ENCODE measurements at regions not wholly inside any gene's neighbourhood (a gene's known extent, or its start where the extent isn't known, plus 50 kb on each side); places are given as distances from the start of the nearest gene placed in this dataset.

DNA sequence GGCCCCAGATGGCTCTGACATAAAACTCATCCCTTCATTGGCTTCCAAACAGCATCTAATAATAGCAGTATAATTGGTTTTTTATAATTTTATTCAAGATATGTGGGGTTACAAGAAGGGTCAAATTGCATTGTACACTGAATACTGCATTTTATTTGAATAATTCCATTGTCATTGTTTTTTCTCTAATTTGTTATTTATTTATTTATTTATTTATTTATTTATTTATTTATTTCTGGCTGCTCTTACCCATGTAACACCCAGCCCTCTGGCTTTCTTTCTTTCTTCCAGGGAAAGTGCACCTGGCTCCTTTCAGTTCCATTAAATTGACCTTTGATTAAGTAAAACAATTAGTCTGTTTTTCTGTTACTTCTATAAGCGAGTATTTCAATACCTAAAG is 210.1 kb downstream of the CDH9 start:
- Histone ChIP-seq H3K27me3 (ENCODE audit: insufficient read depth, low read length) (no peaks in the 10 kb centered on the region), H3K9ac (ENCODE audit: low read depth, low read length) (no peak overlapping the region), H3K36me3 (ENCODE audit: insufficient read depth, low read length) (no peaks in the 10 kb centered on the region), H3K9me3 (ENCODE audit: insufficient read depth, low read depth, low read length) (no peaks in the 10 kb centered on the region), H3K4me3 (ENCODE audit: low read length) (no peak overlapping the region), H3K4me1 (ENCODE audit: insufficient read depth, low read length) (no peaks in the 10 kb centered on the region), H3K27ac (ENCODE audit: low read depth, low read length) (no peak overlapping the region)
- WGBS = 100% methylated on average over 1 of the region's 1 CpG

DNA sequence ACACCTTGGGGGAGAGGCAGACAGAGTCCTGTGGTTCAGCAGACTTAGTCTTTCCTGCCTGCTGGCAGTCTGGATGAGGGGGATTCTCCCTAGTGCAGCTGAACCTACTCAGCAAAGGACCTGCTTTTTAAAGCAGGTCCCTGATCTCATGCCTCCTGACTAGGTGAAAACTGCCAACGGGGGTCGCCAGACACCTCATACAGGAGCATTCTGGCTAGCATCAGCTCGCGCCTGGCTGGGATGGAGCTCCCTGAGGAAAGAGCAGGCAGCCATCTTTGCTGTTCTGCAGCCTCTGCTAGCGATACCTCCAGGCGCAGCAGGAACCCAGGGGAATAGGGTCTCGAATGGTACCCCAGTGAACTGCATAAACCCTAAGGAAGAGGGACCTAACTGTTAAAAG is 225.2 kb downstream of the CDH9 start:
- no peaks in the 10 kb centered on the region for H3K4me1 ChIP-seq (ENCODE audit: insufficient read depth, low read length)
- H3K9me3 ChIP-seq (ENCODE audit: insufficient read depth, low read depth, low read length) = no peaks in the 10 kb centered on the region
- no peaks in the 10 kb centered on the region for H3K27me3 ChIP-seq (ENCODE audit: insufficient read depth, low read length)
- WGBS = 94% methylated on average over 7 of the region's 7 CpGs
- no peak overlapping the region for H3K9ac ChIP-seq (ENCODE audit: low read depth, low read length)
- H3K27ac ChIP-seq (ENCODE audit: low read depth, low read length) = no peak overlapping the region
- no peak overlapping the region for H3K4me3 ChIP-seq (ENCODE audit: low read length)
- H3K36me3 ChIP-seq (ENCODE audit: insufficient read depth, low read length) = no peaks in the 10 kb centered on the region

DNA sequence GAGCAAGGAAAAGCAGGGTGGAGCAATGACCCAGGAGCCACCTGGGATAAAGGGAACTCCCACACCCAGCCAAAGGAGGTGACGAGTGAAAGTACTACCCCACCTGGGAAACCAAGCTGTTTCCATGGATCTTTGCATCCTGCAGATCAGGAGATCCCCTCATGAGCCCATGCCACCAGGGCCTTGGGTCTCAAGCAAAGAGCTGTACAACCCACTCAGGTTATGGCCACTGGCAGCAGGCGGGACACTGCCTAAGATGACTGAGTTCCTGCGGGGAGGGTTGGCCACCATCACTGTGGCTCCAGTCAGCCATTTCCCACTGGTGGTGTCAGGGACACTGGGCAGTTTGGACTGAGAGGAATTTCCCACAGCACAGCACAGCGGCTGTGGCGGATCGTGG is 225.7 kb downstream of the CDH9 start:
- Histone ChIP-seq H3K36me3 (ENCODE audit: insufficient read depth, low read length) (no peaks in the 10 kb centered on the region), H3K9me3 (ENCODE audit: insufficient read depth, low read depth, low read length) (no peaks in the 10 kb centered on the region), H3K27me3 (ENCODE audit: insufficient read depth, low read length) (no peaks in the 10 kb centered on the region), H3K4me1 (ENCODE audit: insufficient read depth, low read length) (no peaks in the 10 kb centered on the region), H3K9ac (ENCODE audit: low read depth, low read length) (no peak overlapping the region), H3K27ac (ENCODE audit: low read depth, low read length) (no peak overlapping the region), H3K4me3 (ENCODE audit: low read length) (no peak overlapping the region)
- 95% methylated on average over 6 of the region's 6 CpGs for WGBS

DNA sequence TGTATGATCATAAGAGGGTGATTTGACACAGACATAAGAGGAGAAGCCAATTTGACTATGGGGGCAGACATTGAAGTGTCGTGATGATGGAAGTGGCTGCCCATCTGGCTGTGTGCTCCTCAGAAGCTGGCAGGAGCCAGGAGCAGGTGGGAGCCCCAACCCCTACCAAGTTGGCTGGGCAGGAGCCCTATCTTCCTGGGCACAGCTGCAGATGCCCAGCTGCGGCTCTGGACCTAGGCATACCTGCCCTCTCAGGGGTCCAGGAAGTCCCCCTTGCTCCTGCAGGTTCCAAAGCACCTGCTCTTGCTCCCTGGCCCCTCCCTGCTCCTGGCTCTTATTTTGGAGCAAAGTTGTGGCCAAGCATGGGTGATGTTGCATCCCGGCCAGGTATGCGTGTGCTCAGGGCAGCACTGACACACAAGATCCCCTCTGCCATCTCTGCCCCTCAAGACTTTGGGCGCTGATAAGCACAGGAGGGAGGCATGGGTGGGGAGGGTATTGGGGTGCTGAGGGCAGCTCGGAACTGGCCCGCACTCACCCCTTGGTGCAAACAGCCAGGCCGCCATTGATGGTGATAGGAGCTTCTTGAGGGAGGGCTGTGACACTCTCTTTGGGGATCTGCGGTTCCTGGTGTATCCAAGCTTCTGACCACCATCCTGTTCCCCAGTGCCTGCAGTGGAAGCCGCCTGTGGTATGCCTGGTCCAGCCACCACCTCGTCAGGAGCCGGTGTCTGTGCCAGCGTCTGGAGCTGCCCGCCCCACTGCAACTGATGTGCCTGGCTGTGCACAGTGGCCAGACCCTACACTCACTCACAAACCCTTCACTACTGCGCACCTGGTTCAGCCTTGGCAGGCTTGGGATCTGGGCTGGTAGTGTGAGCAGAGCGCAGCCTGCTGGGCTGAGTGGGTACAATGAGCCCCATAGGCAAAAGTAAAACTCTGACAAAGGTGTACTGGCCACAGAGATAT is 230.9 kb downstream of the CDH9 start:
- no peak overlapping the region for H3K4me3 ChIP-seq (ENCODE audit: low read length)
- no peak overlapping the region for H3K9ac ChIP-seq (ENCODE audit: low read depth, low read length)
- WGBS = 97% methylated on average over 16 of the region's 16 CpGs
- peaks cover 9% of the 10 kb centered on the region; the same call in 1 of the 2 replicates for H3K9me3 ChIP-seq (ENCODE audit: insufficient read depth, low read depth, low read length)
- H3K27ac ChIP-seq (ENCODE audit: low read depth, low read length) = no peak overlapping the region
- H3K36me3 ChIP-seq (ENCODE audit: insufficient read depth, low read length) = no peaks in the 10 kb centered on the region
- H3K27me3 ChIP-seq (ENCODE audit: insufficient read depth, low read length) = no peaks in the 10 kb centered on the region
- no peaks in the 10 kb centered on the region for H3K4me1 ChIP-seq (ENCODE audit: insufficient read depth, low read length)

DNA sequence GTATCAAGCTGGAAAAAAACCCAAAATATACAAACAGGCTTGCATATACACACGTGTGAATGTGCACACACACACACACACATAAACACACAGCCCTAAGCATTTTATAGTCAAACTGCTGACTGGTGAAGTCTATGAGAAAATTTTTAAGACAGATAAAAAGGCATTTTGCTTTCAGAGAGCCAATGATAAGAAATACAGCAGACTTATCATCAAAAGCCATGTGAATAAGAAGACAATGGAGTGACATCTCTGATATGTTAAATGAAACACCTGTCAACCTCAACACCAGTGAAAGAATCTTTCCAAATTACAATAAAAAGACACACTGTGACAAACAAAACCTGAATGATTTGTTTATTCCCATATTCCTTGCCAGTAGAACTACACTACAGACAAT is 233.3 kb downstream of the CDH9 start:
- Histone ChIP-seq H3K4me1 (ENCODE audit: insufficient read depth, low read length) (no peaks in the 10 kb centered on the region), H3K9ac (ENCODE audit: low read depth, low read length) (no peak overlapping the region), H3K36me3 (ENCODE audit: insufficient read depth, low read length) (no peaks in the 10 kb centered on the region), H3K9me3 (ENCODE audit: insufficient read depth, low read depth, low read length) (peaks cover 9% of the 10 kb centered on the region; the same call in 1 of the 2 replicates), H3K27me3 (ENCODE audit: insufficient read depth, low read length) (no peaks in the 10 kb centered on the region), H3K4me3 (ENCODE audit: low read length) (no peak overlapping the region), H3K27ac (ENCODE audit: low read depth, low read length) (no peak overlapping the region)
- WGBS = 44% methylated on average over 1 of the region's 1 CpG

DNA sequence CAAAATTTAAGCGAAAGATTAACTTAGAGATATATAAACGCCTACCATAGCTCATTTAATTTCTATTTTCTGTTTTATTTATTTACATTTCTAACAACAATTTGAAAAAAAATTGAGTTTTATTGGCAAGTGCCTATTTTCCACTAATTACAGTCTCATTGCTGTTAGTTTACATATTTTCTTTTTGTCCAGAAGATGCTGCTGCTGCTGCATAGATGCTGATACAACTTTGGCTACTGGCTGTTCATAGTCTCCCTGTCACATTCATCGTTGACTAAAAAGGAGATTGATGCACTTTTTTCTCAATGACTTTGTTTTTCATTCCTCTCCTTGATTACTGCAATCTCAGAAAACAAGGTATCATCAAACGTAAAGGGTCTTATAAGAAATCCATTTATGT is 235.4 kb downstream of the CDH9 start:
- no peak overlapping the region for H3K27ac ChIP-seq (ENCODE audit: low read depth, low read length)
- no peaks in the 10 kb centered on the region for H3K36me3 ChIP-seq (ENCODE audit: insufficient read depth, low read length)
- no peaks in the 10 kb centered on the region for H3K4me1 ChIP-seq (ENCODE audit: insufficient read depth, low read length)
- 90% methylated on average over 2 of the region's 4 CpGs for WGBS
- peaks cover 9% of the 10 kb centered on the region; the same call in 1 of the 2 replicates for H3K9me3 ChIP-seq (ENCODE audit: insufficient read depth, low read depth, low read length)
- H3K9ac ChIP-seq (ENCODE audit: low read depth, low read length) = no peak overlapping the region
- no peak overlapping the region for H3K4me3 ChIP-seq (ENCODE audit: low read length)
- H3K27me3 ChIP-seq (ENCODE audit: insufficient read depth, low read length) = no peaks in the 10 kb centered on the region

DNA sequence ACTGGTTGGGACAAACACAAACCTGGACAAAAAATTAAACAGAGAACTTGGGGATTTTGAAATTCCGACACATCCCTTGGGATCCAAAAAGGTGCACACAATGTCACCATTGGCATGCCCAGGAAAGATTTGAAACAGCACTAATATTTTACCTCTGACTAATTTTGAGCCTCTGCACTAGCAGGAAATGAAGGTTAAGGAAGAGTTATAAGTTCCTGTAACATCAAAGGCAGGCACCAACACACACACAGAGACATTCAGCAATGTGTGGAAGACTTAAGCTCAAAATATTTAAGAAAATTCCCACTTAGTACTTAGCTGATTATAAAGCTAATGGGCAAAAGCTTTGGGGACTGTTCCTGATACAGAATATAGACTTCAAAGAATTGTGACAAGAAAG is 247.0 kb downstream of the CDH9 start:
- H3K9me3 ChIP-seq (ENCODE audit: insufficient read depth, low read depth, low read length) = no peaks in the 10 kb centered on the region
- H3K9ac ChIP-seq (ENCODE audit: low read depth, low read length) = no peak overlapping the region
- 95% methylated on average over 1 of the region's 1 CpG for WGBS
- H3K27ac ChIP-seq (ENCODE audit: low read depth, low read length) = no peak overlapping the region
- H3K27me3 ChIP-seq (ENCODE audit: insufficient read depth, low read length) = no peaks in the 10 kb centered on the region
- H3K36me3 ChIP-seq (ENCODE audit: insufficient read depth, low read length) = no peaks in the 10 kb centered on the region
- H3K4me1 ChIP-seq (ENCODE audit: insufficient read depth, low read length) = peaks cover 9% of the 10 kb centered on the region; the same call in 1 of the 2 replicates
- no peak overlapping the region for H3K4me3 ChIP-seq (ENCODE audit: low read length)

DNA sequence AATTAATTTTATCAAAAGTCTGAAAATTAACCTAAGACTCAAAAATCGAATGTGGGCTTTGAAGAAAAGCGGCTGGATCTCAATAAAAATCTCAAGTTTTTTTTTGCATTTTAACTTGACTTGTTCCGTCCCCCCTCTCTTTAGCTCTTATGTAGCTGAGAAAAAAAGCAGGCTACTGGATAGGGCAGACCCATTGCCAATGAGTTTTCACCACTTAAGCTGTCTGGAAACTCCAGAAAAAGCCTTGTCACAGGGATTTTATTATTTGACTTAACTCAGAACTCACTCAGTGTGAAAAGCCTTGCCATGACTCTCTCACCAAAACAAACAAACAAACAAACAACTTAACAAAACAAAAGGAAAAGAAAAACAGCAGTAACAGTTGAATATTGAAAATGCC is 247.4 kb downstream of the CDH9 start:
- Histone ChIP-seq H3K9ac (ENCODE audit: low read depth, low read length) (no peak overlapping the region), H3K4me1 (ENCODE audit: insufficient read depth, low read length) (peaks cover 9% of the 10 kb centered on the region; the same call in 1 of the 2 replicates), H3K4me3 (ENCODE audit: low read length) (no peak overlapping the region), H3K27ac (ENCODE audit: low read depth, low read length) (no peak overlapping the region), H3K36me3 (ENCODE audit: insufficient read depth, low read length) (no peaks in the 10 kb centered on the region), H3K27me3 (ENCODE audit: insufficient read depth, low read length) (no peaks in the 10 kb centered on the region), H3K9me3 (ENCODE audit: insufficient read depth, low read depth, low read length) (no peaks in the 10 kb centered on the region)
- WGBS = 82% methylated on average over 3 of the region's 3 CpGs

DNA sequence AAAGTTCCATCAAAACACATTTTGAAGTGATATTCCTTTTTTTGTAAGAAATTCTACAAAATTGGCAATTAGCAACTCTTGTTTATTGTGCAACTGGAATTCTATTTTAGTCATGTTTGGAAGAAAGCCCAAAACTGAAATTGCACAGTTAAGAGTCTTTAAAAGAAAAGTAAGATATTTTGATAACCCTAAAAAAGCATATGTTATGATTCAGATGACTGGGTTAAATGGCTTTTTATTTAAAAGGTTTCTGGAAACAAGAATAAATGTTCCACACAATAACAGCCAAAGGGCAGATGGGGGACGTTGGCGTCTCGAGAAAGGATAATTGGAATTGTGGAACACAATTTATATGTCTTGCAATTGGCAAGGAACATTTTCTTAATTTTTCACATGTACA is 275.2 kb downstream of the CDH9 start:
- Histone ChIP-seq H3K27me3 (ENCODE audit: insufficient read depth, low read length) (no peaks in the 10 kb centered on the region), H3K9me3 (ENCODE audit: insufficient read depth, low read depth, low read length) (no peaks in the 10 kb centered on the region), H3K4me3 (ENCODE audit: low read length) (no peak overlapping the region), H3K36me3 (ENCODE audit: insufficient read depth, low read length) (no peaks in the 10 kb centered on the region), H3K27ac (ENCODE audit: low read depth, low read length) (no peak overlapping the region), H3K9ac (ENCODE audit: low read depth, low read length) (no peak overlapping the region), H3K4me1 (ENCODE audit: insufficient read depth, low read length) (no peaks in the 10 kb centered on the region)
- 100% methylated on average over 3 of the region's 3 CpGs for WGBS

DNA sequence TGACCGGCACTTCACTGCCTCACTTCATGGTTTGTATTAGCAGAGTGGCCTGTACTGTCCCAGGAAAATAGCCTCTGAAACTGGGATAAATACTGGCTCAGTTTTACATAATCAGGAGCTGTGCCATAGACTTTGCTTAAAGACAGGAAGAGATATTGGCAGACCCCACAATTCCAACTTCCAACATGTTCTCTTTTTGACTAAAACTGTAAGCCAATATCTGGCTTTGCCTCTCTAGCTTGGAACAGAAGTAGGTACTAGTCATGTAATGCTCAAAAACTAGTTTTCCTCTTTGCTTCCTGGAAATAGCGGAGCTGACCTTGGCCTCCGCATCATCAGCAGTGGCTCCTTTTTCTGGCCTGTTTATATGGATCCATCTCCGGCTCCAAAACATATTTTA is 276.9 kb downstream of the CDH9 start:
- Histone ChIP-seq H3K4me3 (ENCODE audit: low read length) (no peak overlapping the region), H3K9ac (ENCODE audit: low read depth, low read length) (no peak overlapping the region), H3K36me3 (ENCODE audit: insufficient read depth, low read length) (no peaks in the 10 kb centered on the region), H3K27me3 (ENCODE audit: insufficient read depth, low read length) (no peaks in the 10 kb centered on the region), H3K9me3 (ENCODE audit: insufficient read depth, low read depth, low read length) (no peaks in the 10 kb centered on the region), H3K4me1 (ENCODE audit: insufficient read depth, low read length) (no peaks in the 10 kb centered on the region), H3K27ac (ENCODE audit: low read depth, low read length) (no peak overlapping the region)
- over 99% methylated on average over 4 of the region's 4 CpGs for WGBS

DNA sequence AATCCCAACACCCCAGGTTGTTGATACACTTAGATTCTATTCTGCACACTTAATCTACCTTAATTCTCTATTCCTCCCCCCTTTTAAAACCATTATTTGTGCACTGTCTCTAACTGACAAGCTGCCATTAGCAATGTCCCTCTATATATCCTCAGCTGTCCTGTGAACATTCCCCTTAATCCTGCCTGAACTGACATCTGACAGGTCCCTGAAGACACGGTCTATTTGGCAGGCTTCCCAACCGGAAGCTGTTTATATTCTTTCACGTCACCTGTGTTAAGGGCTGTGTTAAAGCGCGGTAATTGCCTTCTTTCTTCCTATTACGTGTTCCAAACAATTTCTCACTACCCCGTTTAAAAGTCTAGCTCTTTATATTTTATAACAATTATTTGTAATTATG is 277.3 kb downstream of the CDH9 start:
- 91% methylated on average over 6 of the region's 7 CpGs for WGBS
- no peak overlapping the region for H3K27ac ChIP-seq (ENCODE audit: low read depth, low read length)
- H3K9ac ChIP-seq (ENCODE audit: low read depth, low read length) = no peak overlapping the region
- no peak overlapping the region for H3K4me3 ChIP-seq (ENCODE audit: low read length)
- no peaks in the 10 kb centered on the region for H3K36me3 ChIP-seq (ENCODE audit: insufficient read depth, low read length)
- H3K27me3 ChIP-seq (ENCODE audit: insufficient read depth, low read length) = no peaks in the 10 kb centered on the region
- H3K4me1 ChIP-seq (ENCODE audit: insufficient read depth, low read length) = no peaks in the 10 kb centered on the region
- no peaks in the 10 kb centered on the region for H3K9me3 ChIP-seq (ENCODE audit: insufficient read depth, low read depth, low read length)
